GM12891 (cell line): ENCODE measurements at regions not wholly inside any gene's neighbourhood (a gene's known extent, or its start where the extent isn't known, plus 50 kb on each side); places are given as distances from the start of the nearest gene placed in this dataset.

Source experiments
- POLR2A ChIP-seq: IDR thresholded peaks from 2 replicates; pipeline ENCODE4 v1.6.1; 2011; ENCODE audit warnings: low read depth, low read length, control low read depth
- POLR2AphosphoS5 ChIP-seq: IDR thresholded peaks from 2 replicates; pipeline ENCODE4 v1.6.1; 2011; ENCODE audit warnings: low read depth, low read length, control low read depth
- SPI1 ChIP-seq: IDR thresholded peaks from 2 replicates; pipeline ENCODE4 v1.6.1; 2011; ENCODE audit warnings: low read depth, low read length, control low read depth

GRCh38 chr3:153744889-153745288 is 376.3 kb upstream of the ARHGEF26 start:
- TF ChIP-seq POLR2A: no peak
- no peak for TF ChIP-seq POLR2AphosphoS5
- TF ChIP-seq SPI1: no peak
